ENCODE measurements at regions not wholly inside any gene's neighbourhood (a gene's known extent, or its start where the extent isn't known, plus 50 kb on each side); places are given as distances from the start of the nearest gene placed in this dataset.
A peak's percentile ranks its signal among the peaks of the same experiment; 100 is the strongest.

DNA sequence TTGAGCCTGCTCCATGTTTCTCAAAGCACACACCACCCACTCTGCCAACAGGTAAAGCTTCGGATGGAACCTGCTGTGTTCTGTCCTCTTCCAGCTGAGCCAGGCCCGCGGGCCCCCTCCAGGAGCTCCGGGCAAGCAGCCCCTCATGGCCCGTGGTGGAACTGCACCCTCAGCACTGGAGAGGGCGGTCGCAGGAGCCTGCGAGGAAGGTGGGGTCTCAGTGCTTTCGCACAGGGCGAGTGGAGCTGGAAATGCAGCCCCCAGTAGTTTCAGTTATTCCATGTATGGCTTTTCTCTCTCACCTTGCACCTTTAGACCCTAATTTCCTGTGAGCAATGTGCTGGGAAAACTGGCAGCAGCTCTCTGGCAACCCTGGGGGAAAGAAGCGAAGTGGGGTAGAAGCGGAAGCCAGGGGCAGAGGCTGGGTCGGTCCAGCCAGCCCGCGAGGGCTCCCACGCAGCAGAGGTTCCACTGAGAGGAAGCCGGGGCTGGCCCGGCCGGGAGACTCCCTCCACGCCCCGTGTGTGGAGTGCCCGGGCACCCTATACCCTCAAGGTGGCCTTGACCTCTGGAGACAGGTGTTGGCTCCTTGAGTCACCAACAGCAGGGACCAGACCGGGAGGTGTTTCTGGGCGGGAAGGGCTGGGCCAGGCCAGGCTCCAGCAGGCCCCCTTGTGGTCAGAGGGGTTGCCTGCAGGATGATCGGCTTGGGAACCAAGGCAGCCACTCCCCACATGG lies 119.9 kb upstream of the TMEM45B start (continued):
- TF ChIP-seq REST (IDR thresholded peaks at IDR 0.05; ENCODE audit: borderline replicate concordance) (peak; percentile 35; the same call in 1 of the 2 replicates), REST (CRISPR knock-in tag; IDR thresholded peaks at IDR 0.05; ENCODE audit: low read depth) (no peak), CBFA2T2 (conservative IDR thresholded peaks at IDR 0.05) (no peak), RB1 (IDR thresholded peaks at IDR 0.05; ENCODE audit: low read depth) (peak; percentile 85), ZNF354B (CRISPR knock-in tag; IDR thresholded peaks at IDR 0.05) (no peak), RAD21 (CRISPR knock-in tag; conservative IDR thresholded peaks at IDR 0.05 in 1 of 2, IDR thresholded peaks at IDR 0.05 in 1 of 2) (peak; percentile 45 to 70), SOX6 (IDR thresholded peaks at IDR 0.05) (no peak), MIER1 (IDR thresholded peaks at IDR 0.05; ENCODE audit: low read depth) (no peak)
- TF ChIP-seq, protein P1, sequence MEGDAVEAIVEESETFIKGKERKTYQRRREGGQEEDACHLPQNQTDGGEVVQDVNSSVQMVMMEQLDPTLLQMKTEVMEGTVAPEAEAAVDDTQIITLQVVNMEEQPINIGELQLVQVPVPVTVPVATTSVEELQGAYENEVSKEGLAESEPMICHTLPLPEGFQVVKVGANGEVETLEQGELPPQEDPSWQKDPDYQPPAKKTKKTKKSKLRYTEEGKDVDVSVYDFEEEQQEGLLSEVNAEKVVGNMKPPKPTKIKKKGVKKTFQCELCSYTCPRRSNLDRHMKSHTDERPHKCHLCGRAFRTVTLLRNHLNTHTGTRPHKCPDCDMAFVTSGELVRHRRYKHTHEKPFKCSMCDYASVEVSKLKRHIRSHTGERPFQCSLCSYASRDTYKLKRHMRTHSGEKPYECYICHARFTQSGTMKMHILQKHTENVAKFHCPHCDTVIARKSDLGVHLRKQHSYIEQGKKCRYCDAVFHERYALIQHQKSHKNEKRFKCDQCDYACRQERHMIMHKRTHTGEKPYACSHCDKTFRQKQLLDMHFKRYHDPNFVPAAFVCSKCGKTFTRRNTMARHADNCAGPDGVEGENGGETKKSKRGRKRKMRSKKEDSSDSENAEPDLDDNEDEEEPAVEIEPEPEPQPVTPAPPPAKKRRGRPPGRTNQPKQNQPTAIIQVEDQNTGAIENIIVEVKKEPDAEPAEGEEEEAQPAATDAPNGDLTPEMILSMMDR (IDR thresholded peaks at IDR 0.05 in 2 of 3, conservative IDR thresholded peaks at IDR 0.05 in 1 of 3; ENCODE audit: insufficient read depth in 2 of 3, low read depth in 1 of 3, low read length in 3 of 3) = peak; percentile 71 to 83 (median 81)
- TF ChIP-seq, protein P2, sequence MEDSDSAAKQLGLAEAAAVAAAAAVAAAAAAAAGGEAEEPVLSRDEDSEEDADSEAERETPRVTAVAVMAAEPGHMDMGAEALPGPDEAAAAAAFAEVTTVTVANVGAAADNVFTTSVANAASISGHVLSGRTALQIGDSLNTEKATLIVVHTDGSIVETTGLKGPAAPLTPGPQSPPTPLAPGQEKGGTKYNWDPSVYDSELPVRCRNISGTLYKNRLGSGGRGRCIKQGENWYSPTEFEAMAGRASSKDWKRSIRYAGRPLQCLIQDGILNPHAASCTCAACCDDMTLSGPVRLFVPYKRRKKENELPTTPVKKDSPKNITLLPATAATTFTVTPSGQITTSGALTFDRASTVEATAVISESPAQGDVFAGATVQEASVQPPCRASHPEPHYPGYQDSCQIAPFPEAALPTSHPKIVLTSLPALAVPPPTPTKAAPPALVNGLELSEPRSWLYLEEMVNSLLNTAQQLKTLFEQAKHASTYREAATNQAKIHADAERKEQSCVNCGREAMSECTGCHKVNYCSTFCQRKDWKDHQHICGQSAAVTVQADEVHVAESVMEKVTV (CRISPR knock-in tag; IDR thresholded peaks at IDR 0.05) = 0 out of 2 replicates have a peak, but pooled peaks have one; percentile 24
- TF ChIP-seq, protein P3, sequence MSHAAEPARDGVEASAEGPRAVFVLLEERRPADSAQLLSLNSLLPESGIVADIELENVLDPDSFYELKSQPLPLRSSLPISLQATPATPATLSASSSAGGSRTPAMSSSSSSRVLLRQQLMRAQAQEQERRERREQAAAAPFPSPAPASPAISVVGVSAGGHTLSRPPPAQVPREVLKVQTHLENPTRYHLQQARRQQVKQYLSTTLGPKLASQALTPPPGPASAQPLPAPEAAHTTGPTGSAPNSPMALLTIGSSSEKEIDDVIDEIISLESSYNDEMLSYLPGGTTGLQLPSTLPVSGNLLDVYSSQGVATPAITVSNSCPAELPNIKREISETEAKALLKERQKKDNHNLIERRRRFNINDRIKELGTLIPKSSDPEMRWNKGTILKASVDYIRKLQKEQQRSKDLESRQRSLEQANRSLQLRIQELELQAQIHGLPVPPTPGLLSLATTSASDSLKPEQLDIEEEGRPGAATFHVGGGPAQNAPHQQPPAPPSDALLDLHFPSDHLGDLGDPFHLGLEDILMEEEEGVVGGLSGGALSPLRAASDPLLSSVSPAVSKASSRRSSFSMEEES (CRISPR knock-in tag; IDR thresholded peaks at IDR 0.05) = no peak

Data from K562 (cell line).